ENCODE measurements at regions not wholly inside any gene's neighbourhood (a gene's known extent, or its start where the extent isn't known, plus 50 kb on each side); places are given as distances from the start of the nearest gene placed in this dataset.
"Not testable (repeated sequence)": the region's sequence is repeated elsewhere in the genome, so short reads cannot be mapped to it uniquely, and the experiment has no call there.

- DNase-seq, result no peak
Observed at GRCh38 chr1:209095627-209096595, 487.6 kb upstream of the CAMK1G start.

- no peak for DNase-seq
Observed at GRCh38 chr1:209100460-209100859, 483.1 kb upstream of the CAMK1G start.

- DNase-seq, result no peak
Observed at GRCh38 chr1:209101106-209101505, 482.4 kb upstream of the CAMK1G start.

- peak in 1 of 2 experiments; percentile 9 for DNase-seq
Observed at GRCh38 chr1:209102120-209102519, 481.4 kb upstream of the CAMK1G start.

GRCh38 chr1:209102531-209102930, 481.0 kb upstream of the CAMK1G start:
- DNase-seq, result no peak

- DNase-seq, result no peak
Observed at GRCh38 chr1:209103092-209103491, 480.4 kb upstream of the CAMK1G start.

GRCh38 chr1:209104646-209105045, 478.9 kb upstream of the CAMK1G start:
- DNase-seq, result no peak

- no peak for DNase-seq
Observed at GRCh38 chr1:209105701-209106100, 477.8 kb upstream of the CAMK1G start.

- no peak for DNase-seq
Observed at GRCh38 chr1:209106237-209106741, 477.2 kb upstream of the CAMK1G start.

- DNase-seq, result no peak
Observed at GRCh38 chr1:209106861-209107260, 476.7 kb upstream of the CAMK1G start.

GRCh38 chr1:209107535-209107934, 476.0 kb upstream of the CAMK1G start:
- no peak for DNase-seq

- DNase-seq, result no peak
Observed at GRCh38 chr1:209109001-209109785, 474.3 kb upstream of the CAMK1G start.

GRCh38 chr1:209113521-209113920, 470.0 kb upstream of the CAMK1G start:
- DNase-seq, result no peak

GRCh38 chr1:209116705-209117104, 466.8 kb upstream of the CAMK1G start:
- DNase-seq, result no peak

- DNase-seq, result no peak
Observed at GRCh38 chr1:209123601-209124000, 459.9 kb upstream of the CAMK1G start.

GRCh38 chr1:209129091-209129490, 454.4 kb upstream of the CAMK1G start:
- DNase-seq, result not testable (repeated sequence)

GRCh38 chr1:209130886-209131285, 452.6 kb upstream of the CAMK1G start:
- no peak for DNase-seq

- DNase-seq, result no peak
Observed at GRCh38 chr1:209132736-209133467, 450.6 kb upstream of the CAMK1G start.

GRCh38 chr1:209134001-209134400, 449.5 kb upstream of the CAMK1G start:
- no peak for DNase-seq

GRCh38 chr1:209143916-209144315, 439.6 kb upstream of the CAMK1G start:
- DNase-seq, result no peak

GRCh38 chr1:209150114-209150513, 433.4 kb upstream of the CAMK1G start:
- DNase-seq, result no peak

- DNase-seq, result no peak
Observed at GRCh38 chr1:209153411-209153810, 430.1 kb upstream of the CAMK1G start.

- no peak for DNase-seq
Observed at GRCh38 chr1:209154912-209155311, 428.6 kb upstream of the CAMK1G start.
